ENCODE measurements at regions not wholly inside any gene's neighbourhood (a gene's known extent, or its start where the extent isn't known, plus 50 kb on each side); places are given as distances from the start of the nearest gene placed in this dataset.

- no peak for DNase-seq
Measured at GRCh38 chr2:105649534-105649933, 95.2 kb upstream of the NCK2 start.

GRCh38 chr2:105647731-105648130, 97.0 kb upstream of the NCK2 start:
- no peak for DNase-seq

- DNase-seq = no peak
Measured at GRCh38 chr2:105646774-105647076, 98.0 kb upstream of the NCK2 start.

- DNase-seq = no peak
Measured at GRCh38 chr2:105645938-105646773, 98.6 kb upstream of the NCK2 start.

GRCh38 chr2:105645031-105645937, 99.4 kb upstream of the NCK2 start:
- DNase-seq = no peak

GRCh38 chr2:105644174-105644980, 100.3 kb upstream of the NCK2 start:
- no peak for DNase-seq

GRCh38 chr2:105643405-105644173, 101.1 kb upstream of the NCK2 start:
- no peak for DNase-seq

- DNase-seq = peak in 3 of 4 experiments; percentile 7 to 42 (median 38)
Measured at GRCh38 chr2:105641389-105641811, 103.3 kb upstream of the NCK2 start.

- no peak for DNase-seq
Measured at GRCh38 chr2:105640246-105640645, 104.5 kb upstream of the NCK2 start.

GRCh38 chr2:105636109-105636740, 108.5 kb upstream of the NCK2 start:
- DNase-seq = no peak

GRCh38 chr2:105635564-105635963, 109.1 kb upstream of the NCK2 start:
- DNase-seq = no peak

- DNase-seq = no peak
Measured at GRCh38 chr2:105634198-105634597, 110.5 kb upstream of the NCK2 start.

GRCh38 chr2:105631922-105632321, 112.8 kb upstream of the NCK2 start:
- no peak for DNase-seq

GRCh38 chr2:105631011-105631410, 113.7 kb upstream of the NCK2 start:
- DNase-seq = no peak

- DNase-seq = no peak
Measured at GRCh38 chr2:105629634-105630033, 115.1 kb upstream of the NCK2 start.

GRCh38 chr2:105627534-105627933, 117.2 kb upstream of the NCK2 start:
- no peak for DNase-seq

- no peak for DNase-seq
Measured at GRCh38 chr2:105626966-105627340, 117.8 kb upstream of the NCK2 start.

- no peak for DNase-seq
Measured at GRCh38 chr2:105626212-105626965, 118.3 kb upstream of the NCK2 start.

GRCh38 chr2:105625632-105626031, 119.1 kb upstream of the NCK2 start:
- no peak for DNase-seq

- DNase-seq = no peak
Measured at GRCh38 chr2:105621038-105621437, 123.7 kb upstream of the NCK2 start.

- no peak for DNase-seq
Measured at GRCh38 chr2:105618351-105618659, 126.4 kb upstream of the NCK2 start.

Measured in suppressor macrophage (primary cell).